PC-9 (cell line): ENCODE measurements at regions not wholly inside any gene's neighbourhood (a gene's known extent, or its start where the extent isn't known, plus 50 kb on each side); places are given as distances from the start of the nearest gene placed in this dataset.

Experiments used
- BruUV-seq: library from RNA; stranded (reverse); fragments of 400-500 nt; replicated peaks from 2 replicates; lab custom pipeline; 2021; lab: Mats Ljungman, UMichigan
- CTCF ChIA-PET: fragments of 300-600 bp; sonication (Branson Sonifier 250); formaldehyde crosslinking; loops from one replicate; lab custom pipeline; 2022; ENCODE audit warnings: antibody characterized with exemption; lab: Charles Lee
- POLR2A ChIA-PET: fragments of 300-600 bp; sonication (Branson Sonifier 250); formaldehyde crosslinking; loops from one replicate; lab custom pipeline; 2022; ENCODE audit warnings: antibody characterized with exemption; ENCODE audit not compliant: unreplicated experiment; lab: Charles Lee
- DNase-seq, 2 experiments: peaks; one replicate each; pipeline versions ENCODE4 v3.0.0 to v3.0.0-alpha.2; 2015 to 2022; ENCODE audit warnings: mixed read lengths in 1 of 2
- H2AFZ ChIP-seq: fragments of 200-600 bp; sonication (generic); 2 replicates; pipeline ENCODE4 v1.8.1; 2017; ENCODE audit warnings: antibody characterized with exemption
- H3F3A ChIP-seq: fragments of 200-600 bp; sonication (generic); 2 replicates; pipeline ENCODE4 v1.8.1; 2017; ENCODE audit warnings: antibody characterized with exemption, mild to moderate bottlenecking, low read depth; ENCODE audit not compliant: insufficient read depth
- H3K27ac ChIP-seq: fragments of 200-600 bp; sonication (generic); 2 replicates; pipeline ENCODE4 v1.6.1; 2016; ENCODE audit warnings: mixed run types
- H3K27me3 ChIP-seq: fragments of 200-600 bp; sonication (generic); 2 replicates; pipeline ENCODE4 v1.6.1; 2016; ENCODE audit warnings: low read depth, mixed run types; ENCODE audit not compliant: insufficient read depth
- H3K36me3 ChIP-seq: fragments of 200-600 bp; sonication (generic); 2 replicates; pipeline ENCODE4 v1.6.1; 2016; ENCODE audit warnings: low read depth, mixed run types
- H3K4me1 ChIP-seq: fragments of 200-600 bp; sonication (generic); replicated peaks from 2 replicates; pipeline ENCODE4 v1.6.1; 2016; ENCODE audit warnings: mixed run types; ENCODE audit not compliant: insufficient read depth
- H3K4me2 ChIP-seq: fragments of 200-600 bp; sonication (generic); 2 replicates; pipeline ENCODE4 v1.6.1; 2017; ENCODE audit warnings: mixed run types
- H3K4me3 ChIP-seq: fragments of 200-600 bp; sonication (generic); 2 replicates; pipeline ENCODE4 v1.6.1; 2016; ENCODE audit warnings: mixed run types
- H3K79me2 ChIP-seq: fragments of 200-600 bp; sonication (generic); 2 replicates; pipeline ENCODE4 v1.6.1; 2017; ENCODE audit warnings: low read depth, mixed run types
- H3K9me2 ChIP-seq: fragments of 200-600 bp; sonication (generic); 2 replicates; pipeline ENCODE4 v1.8.1; 2017; ENCODE audit warnings: mild to moderate bottlenecking; ENCODE audit not compliant: insufficient read depth
- H3K9me3 ChIP-seq: fragments of 200-600 bp; sonication (generic); 2 replicates; pipeline ENCODE4 v1.8.1; 2016; ENCODE audit warnings: low read depth; ENCODE audit not compliant: insufficient read depth
- H4K20me1 ChIP-seq: fragments of 200-600 bp; sonication (generic); 2 replicates; pipeline ENCODE4 v1.8.1; 2017; ENCODE audit not compliant: insufficient read depth
- EZH2 ChIP-seq: fragments of 200-600 bp; sonication (generic); IDR thresholded peaks from 2 replicates; pipeline ENCODE4 v1.8.0; 2017; ENCODE audit warnings: antibody characterized with exemption, low read depth
- intact Hi-C: fragments of 100-400 bp; cut with micrococcal nuclease; formaldehyde crosslinking; loops from one replicate; pipeline ENCODE4 v1.10.0; 2022; ENCODE audit not compliant: unreplicated experiment
- TF ChIP-seq, protein P1 (sequence below): fragments of 200-600 bp; sonication (generic); conservative IDR thresholded peaks from 2 replicates; pipeline ENCODE4 v1.6.1; 2017; ENCODE audit warnings: mixed run types, antibody characterized with exemption, mild to moderate bottlenecking, moderate library complexity

DNA sequence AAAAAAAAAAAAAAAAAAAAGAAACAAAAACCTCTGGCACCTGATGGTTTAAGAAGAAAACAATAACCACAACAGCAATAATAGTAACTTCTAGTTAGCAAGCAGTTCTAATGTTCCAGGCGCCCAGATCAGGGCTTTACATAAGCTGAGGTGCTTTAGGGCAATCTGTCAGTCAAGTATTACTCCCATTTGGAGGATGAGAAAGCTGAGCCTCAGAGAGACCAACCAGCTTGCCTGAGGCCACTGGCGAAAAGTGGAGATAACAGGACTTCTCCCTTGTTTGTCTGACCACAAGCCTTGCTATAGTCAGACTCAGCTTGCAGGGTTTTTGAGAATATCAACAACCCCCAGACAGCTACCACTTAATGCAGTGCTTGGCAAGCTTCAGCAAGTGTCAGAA, 83.5 kb upstream of the BOD1 start:
- no peak overlapping the region for H2AFZ ChIP-seq
- no peaks in the 10 kb centered on the region for H3K4me1 ChIP-seq
- no peaks in the 10 kb centered on the region for H3K79me2 ChIP-seq
- TF ChIP-seq, protein P1, sequence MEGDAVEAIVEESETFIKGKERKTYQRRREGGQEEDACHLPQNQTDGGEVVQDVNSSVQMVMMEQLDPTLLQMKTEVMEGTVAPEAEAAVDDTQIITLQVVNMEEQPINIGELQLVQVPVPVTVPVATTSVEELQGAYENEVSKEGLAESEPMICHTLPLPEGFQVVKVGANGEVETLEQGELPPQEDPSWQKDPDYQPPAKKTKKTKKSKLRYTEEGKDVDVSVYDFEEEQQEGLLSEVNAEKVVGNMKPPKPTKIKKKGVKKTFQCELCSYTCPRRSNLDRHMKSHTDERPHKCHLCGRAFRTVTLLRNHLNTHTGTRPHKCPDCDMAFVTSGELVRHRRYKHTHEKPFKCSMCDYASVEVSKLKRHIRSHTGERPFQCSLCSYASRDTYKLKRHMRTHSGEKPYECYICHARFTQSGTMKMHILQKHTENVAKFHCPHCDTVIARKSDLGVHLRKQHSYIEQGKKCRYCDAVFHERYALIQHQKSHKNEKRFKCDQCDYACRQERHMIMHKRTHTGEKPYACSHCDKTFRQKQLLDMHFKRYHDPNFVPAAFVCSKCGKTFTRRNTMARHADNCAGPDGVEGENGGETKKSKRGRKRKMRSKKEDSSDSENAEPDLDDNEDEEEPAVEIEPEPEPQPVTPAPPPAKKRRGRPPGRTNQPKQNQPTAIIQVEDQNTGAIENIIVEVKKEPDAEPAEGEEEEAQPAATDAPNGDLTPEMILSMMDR = no peak
- no peak for TF ChIP-seq EZH2
- H4K20me1 ChIP-seq = no peaks in the 10 kb centered on the region
- H3K9me3 ChIP-seq = no peaks in the 10 kb centered on the region
- CTCF ChIA-PET = interaction anchor here (0.6 kb wide), 1 partner anchor 273 kb away, joined by 3 read pairs; no protein-coding TSS in a partner anchor
- no peak overlapping the region for H3K27ac ChIP-seq
- no peaks in the 10 kb centered on the region for H3K36me3 ChIP-seq
- no TSS peak for BruUV-seq
- intact Hi-C loops = no loop called here
- no peak overlapping the region for H3K4me2 ChIP-seq
- no peaks in the 10 kb centered on the region for H3K27me3 ChIP-seq
- H3K9me2 ChIP-seq = no peaks in the 10 kb centered on the region
- H3K4me3 ChIP-seq = no peak overlapping the region
- H3F3A ChIP-seq = no peaks in the 10 kb centered on the region
- POLR2A ChIA-PET = interaction anchor here (0.6 kb wide), 1 partner anchor 269 kb away, joined by 3 read pairs; no protein-coding TSS in a partner anchor
- no peak for DNase-seq

DNA sequence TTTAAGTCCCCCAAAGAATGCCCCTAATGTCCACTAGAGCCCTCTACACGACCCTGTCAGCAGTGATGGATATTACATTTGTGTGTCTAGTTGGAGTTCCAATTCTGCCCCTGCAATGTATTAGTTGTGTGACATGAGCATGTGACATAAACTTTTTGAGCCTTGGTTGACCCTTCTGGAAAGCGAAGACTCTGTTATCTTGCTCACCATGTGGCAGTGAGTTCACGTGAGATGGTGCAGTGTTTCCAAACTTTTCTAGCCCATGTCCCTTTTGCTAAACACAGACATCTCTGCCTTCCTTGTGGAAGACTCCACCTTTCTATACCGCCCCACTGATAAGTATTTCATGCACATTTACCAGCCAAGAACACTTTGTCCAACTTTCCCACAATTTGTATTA, 87.0 kb upstream of the BOD1 start:
- Histone ChIP-seq H3K27ac (no peak overlapping the region), H4K20me1 (no peaks in the 10 kb centered on the region), H3K4me3 (no peak overlapping the region), H3K36me3 (no peaks in the 10 kb centered on the region), H3K9me3 (no peaks in the 10 kb centered on the region), H2AFZ (no peak overlapping the region), H3K79me2 (no peaks in the 10 kb centered on the region), H3F3A (no peaks in the 10 kb centered on the region), H3K27me3 (no peaks in the 10 kb centered on the region), H3K4me2 (no peak overlapping the region), H3K4me1 (no peaks in the 10 kb centered on the region), H3K9me2 (no peaks in the 10 kb centered on the region)
- intact Hi-C loops = no loop called here
- no TSS peak for BruUV-seq
- TF ChIP-seq EZH2 = no peak
- TF ChIP-seq, protein P1 = no peak
- CTCF ChIA-PET = no interaction called here
- POLR2A ChIA-PET = no interaction called here
- DNase-seq = no peak

DNA sequence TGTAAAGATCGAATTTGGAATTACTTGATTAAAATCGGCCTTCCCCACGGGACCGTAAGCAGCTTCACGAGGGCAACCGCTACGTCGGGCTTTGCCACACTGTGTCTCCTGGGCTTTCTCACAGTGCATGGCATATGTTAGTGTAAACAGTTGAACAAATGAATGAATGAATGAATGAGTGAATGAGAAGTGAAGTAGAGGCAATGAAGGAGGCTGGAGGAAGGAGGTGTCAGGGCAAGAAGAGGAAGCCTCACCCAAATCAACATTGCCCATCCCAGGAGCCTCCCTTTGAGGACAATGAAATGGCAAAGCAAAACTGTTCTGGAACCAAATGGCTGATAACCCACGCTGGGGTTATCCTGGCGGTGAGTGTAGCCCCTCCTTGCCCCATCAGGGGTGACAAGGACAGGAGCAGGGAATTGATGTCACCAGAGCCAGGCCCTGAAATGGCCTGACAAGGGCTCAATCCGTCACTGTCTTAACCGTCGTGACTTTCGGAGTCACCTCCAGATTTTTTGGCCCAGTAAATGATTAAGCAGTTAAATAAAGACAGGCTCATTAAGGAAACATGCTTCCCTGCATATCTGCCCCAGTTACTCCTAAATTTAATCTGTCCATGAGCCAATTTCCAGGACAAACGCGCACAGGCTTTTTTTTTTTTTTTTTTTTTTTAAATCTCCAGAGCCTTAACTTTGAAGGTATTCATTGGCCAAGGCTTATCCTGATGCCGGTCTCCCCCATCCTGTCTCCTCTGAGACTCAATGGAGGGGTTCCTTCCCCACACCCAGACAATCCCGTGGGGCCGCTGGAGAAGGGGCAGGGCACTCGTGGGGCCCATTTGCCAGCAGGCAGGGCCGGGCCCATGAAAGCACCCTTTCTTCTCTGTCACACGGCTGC, 88.4 kb upstream of the BOD1 start:
- Histone ChIP-seq H3K27me3 (no peaks in the 10 kb centered on the region), H3K4me2 (no peak overlapping the region), H3F3A (no peaks in the 10 kb centered on the region), H4K20me1 (no peaks in the 10 kb centered on the region), H3K36me3 (no peaks in the 10 kb centered on the region), H2AFZ (no peak overlapping the region), H3K9me3 (no peaks in the 10 kb centered on the region), H3K4me3 (no peak overlapping the region), H3K27ac (no peak overlapping the region), H3K79me2 (no peaks in the 10 kb centered on the region), H3K4me1 (no peaks in the 10 kb centered on the region), H3K9me2 (no peaks in the 10 kb centered on the region)
- BruUV-seq = no TSS peak
- ChIA-PET POLR2A (interaction anchor here (0.8 kb wide), 1 partner anchor 236 kb away, joined by 5 read pairs; no protein-coding TSS in a partner anchor), CTCF (no interaction called here)
- DNase-seq = no peak
- intact Hi-C loops = no loop called here
- no peak for TF ChIP-seq EZH2
- TF ChIP-seq, protein P1 = no peak
